OCI-LY3 (cell line): ENCODE measurements at regions not wholly inside any gene's neighbourhood (a gene's known extent, or its start where the extent isn't known, plus 50 kb on each side); places are given as distances from the start of the nearest gene placed in this dataset.

Experiments
- H2AFZ ChIP-seq: fragments of 200-600, 300-600 bp; shearing (Covaris generic); 2 replicates; pipeline ENCODE4 v1.6.0; 2014; ENCODE audit warnings: antibody characterized with exemption, low read depth, low read length
- H3K27ac ChIP-seq: fragments of 200-600, 300-600 bp; sonication (generic); 2 replicates; pipeline ENCODE4 v1.5.1; 2014; ENCODE audit warnings: mild to moderate bottlenecking, low read length, moderate library complexity, mixed read lengths
- H3K27me3 ChIP-seq: fragments of 200-600, 300-600 bp; sonication (generic); 2 replicates; pipeline ENCODE4 v1.6.1; 2014; ENCODE audit warnings: low read depth, low read length, mixed read lengths
- H3K36me3 ChIP-seq: fragments of 200-600, 300-600 bp; sonication (generic); replicated peaks from 2 replicates; pipeline ENCODE3; 2014; ENCODE audit warnings: low read depth, low read length, mixed read lengths
- H3K4me1 ChIP-seq: fragments of 300-600, 200-600 bp; sonication (generic); 2 replicates; pipeline ENCODE4 v1.6.1; 2014; ENCODE audit warnings: low read length, mixed read lengths
- H3K4me2 ChIP-seq: fragments of 200-600, 300-600 bp; sonication (generic); 2 replicates; pipeline ENCODE4 v1.6.1; 2014; ENCODE audit warnings: low read length, mixed read lengths
- H3K4me3 ChIP-seq: fragments of 300-600, 200-600 bp; sonication (generic); 2 replicates; pipeline ENCODE4 v1.5.1; 2014; ENCODE audit warnings: antibody characterized with exemption, mild to moderate bottlenecking, low read length, moderate library complexity
- H3K79me2 ChIP-seq: fragments of 300-600, 200-600 bp; shearing (Covaris generic); 2 replicates; pipeline ENCODE4 v1.6.1; 2014; ENCODE audit warnings: mild to moderate bottlenecking, low read length, mixed read lengths
- H3K9ac ChIP-seq: fragments of 300-600, 200-600 bp; shearing (Covaris generic); 2 replicates; pipeline ENCODE4 v1.6.0; 2014; ENCODE audit warnings: mild to moderate bottlenecking, low read length, moderate library complexity
- H3K9me3 ChIP-seq: fragments of 200-600, 300-600 bp; shearing (Covaris generic); 2 replicates; pipeline ENCODE4 v1.6.1; 2014; ENCODE audit warnings: low read length, mixed read lengths; ENCODE audit not compliant: insufficient read depth
- H4K20me1 ChIP-seq: fragments of 200-600, 300-600 bp; sonication (generic); 2 replicates; pipeline ENCODE4 v1.6.1; 2016; ENCODE audit warnings: low read length, mixed read lengths; ENCODE audit not compliant: insufficient read depth
- EZH2phosphoT487 ChIP-seq: fragments of 200-600 bp; shearing (Covaris generic); IDR thresholded peaks from 2 replicates; pipeline ENCODE4 v1.6.1; 2018; ENCODE audit warnings: antibody characterized with exemption, mixed run types, low read depth
- TF ChIP-seq, protein P1 (sequence below): fragments of 200-600, 300-600 bp; sonication (generic); IDR thresholded peaks from 2 replicates; pipeline ENCODE4 v1.5.1; 2014; ENCODE audit warnings: antibody characterized with exemption, low read length, low read depth

DNA sequence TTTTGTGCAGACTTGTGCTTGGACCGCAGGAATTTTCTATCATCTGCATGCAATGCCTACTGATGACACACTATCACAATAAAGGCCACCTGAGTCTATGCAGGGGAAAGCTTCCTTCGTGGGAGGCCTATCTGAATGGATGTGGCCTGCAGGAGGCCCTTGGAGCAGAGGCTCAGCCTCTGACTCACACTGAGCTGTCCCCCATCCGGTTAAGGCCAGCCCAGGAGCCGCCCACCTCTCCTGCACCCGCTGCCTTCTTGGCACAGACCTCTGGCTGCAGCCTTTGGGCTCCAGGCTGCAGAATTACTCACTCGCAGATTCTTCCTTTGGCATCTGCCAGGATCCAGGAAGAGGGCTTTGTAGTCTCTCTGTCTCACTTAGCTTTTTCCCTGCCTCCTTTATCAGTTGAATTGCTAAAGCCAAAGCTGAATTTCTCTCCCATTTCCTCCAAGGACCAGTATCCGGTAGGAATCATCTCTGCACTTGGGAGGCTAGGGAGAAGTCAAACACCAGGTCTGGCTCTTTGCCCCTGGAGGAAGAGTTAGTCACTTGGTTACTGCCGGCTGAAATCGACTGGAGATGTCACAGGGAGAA lies 65.1 kb upstream of the JUN start:
- no peaks in the 10 kb centered on the region for H3K4me1 ChIP-seq
- H3K36me3 ChIP-seq = no peaks in the 10 kb centered on the region
- H3K4me2 ChIP-seq = no peak overlapping the region
- H3K27ac ChIP-seq = no peak overlapping the region
- H2AFZ ChIP-seq = no peak overlapping the region
- no peak overlapping the region for H3K4me3 ChIP-seq
- H3K9ac ChIP-seq = no peak overlapping the region
- H3K79me2 ChIP-seq = no peaks in the 10 kb centered on the region
- no peaks in the 10 kb centered on the region for H4K20me1 ChIP-seq
- H3K27me3 ChIP-seq = no peaks in the 10 kb centered on the region
- TF ChIP-seq EZH2phosphoT487 = no peak
- TF ChIP-seq, protein P1, sequence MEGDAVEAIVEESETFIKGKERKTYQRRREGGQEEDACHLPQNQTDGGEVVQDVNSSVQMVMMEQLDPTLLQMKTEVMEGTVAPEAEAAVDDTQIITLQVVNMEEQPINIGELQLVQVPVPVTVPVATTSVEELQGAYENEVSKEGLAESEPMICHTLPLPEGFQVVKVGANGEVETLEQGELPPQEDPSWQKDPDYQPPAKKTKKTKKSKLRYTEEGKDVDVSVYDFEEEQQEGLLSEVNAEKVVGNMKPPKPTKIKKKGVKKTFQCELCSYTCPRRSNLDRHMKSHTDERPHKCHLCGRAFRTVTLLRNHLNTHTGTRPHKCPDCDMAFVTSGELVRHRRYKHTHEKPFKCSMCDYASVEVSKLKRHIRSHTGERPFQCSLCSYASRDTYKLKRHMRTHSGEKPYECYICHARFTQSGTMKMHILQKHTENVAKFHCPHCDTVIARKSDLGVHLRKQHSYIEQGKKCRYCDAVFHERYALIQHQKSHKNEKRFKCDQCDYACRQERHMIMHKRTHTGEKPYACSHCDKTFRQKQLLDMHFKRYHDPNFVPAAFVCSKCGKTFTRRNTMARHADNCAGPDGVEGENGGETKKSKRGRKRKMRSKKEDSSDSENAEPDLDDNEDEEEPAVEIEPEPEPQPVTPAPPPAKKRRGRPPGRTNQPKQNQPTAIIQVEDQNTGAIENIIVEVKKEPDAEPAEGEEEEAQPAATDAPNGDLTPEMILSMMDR = no peak
- no peaks in the 10 kb centered on the region for H3K9me3 ChIP-seq

DNA sequence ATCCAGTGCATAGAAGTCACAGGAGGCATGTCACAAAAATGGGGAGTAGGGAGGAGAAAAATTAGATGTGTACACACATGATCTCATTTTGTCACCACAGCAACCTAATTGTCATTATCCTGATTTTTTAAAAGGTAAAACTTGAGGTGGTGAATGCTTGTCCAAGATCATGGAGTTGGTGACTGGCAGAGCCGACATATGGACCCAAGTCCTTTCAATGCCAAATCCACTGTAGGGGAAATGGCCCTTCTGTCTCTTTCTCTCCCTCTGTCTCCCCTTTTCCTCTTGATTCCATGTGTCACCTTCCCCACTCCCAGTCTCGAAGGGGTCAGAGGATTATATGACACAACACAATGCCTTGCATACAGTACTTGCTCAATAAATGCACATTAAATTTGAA lies 65.7 kb upstream of the JUN start:
- Histone ChIP-seq H2AFZ (no peak overlapping the region), H3K79me2 (no peaks in the 10 kb centered on the region), H3K9ac (no peak overlapping the region), H3K4me2 (no peak overlapping the region), H3K4me3 (no peak overlapping the region), H3K4me1 (peaks cover 4% of the 10 kb centered on the region), H3K27me3 (no peaks in the 10 kb centered on the region), H3K9me3 (no peaks in the 10 kb centered on the region), H3K36me3 (no peaks in the 10 kb centered on the region), H4K20me1 (no peaks in the 10 kb centered on the region), H3K27ac (no peak overlapping the region)
- TF ChIP-seq, protein P1 = no peak
- no peak for TF ChIP-seq EZH2phosphoT487

DNA sequence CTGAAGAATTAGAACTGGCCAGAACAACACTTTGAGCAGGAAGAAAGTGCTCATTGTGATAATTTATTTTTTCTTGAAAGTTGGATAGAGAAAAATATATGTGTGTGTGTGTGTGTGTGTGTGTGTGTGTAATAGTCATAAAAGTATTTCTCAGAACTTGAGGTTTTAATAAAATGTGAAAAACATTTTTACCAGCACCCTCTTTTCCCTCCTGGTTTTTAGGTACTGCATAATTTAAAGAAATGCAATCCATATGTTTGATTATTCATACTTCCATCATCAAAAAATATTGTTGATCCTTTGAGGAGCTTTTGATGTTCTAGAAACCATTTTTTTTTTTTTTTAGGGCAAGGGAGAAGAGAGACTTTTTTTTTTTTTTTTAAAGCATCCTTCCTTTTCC lies 66.8 kb upstream of the JUN start:
- no peak overlapping the region for H3K9ac ChIP-seq
- H3K4me1 ChIP-seq = peaks cover 12% of the 10 kb centered on the region
- H3K4me2 ChIP-seq = no peak overlapping the region
- H3K9me3 ChIP-seq = no peaks in the 10 kb centered on the region
- H3K79me2 ChIP-seq = no peaks in the 10 kb centered on the region
- no peak overlapping the region for H3K27ac ChIP-seq
- H3K36me3 ChIP-seq = no peaks in the 10 kb centered on the region
- H4K20me1 ChIP-seq = no peaks in the 10 kb centered on the region
- TF ChIP-seq EZH2phosphoT487 = no peak
- TF ChIP-seq, protein P1 = no peak
- no peak overlapping the region for H2AFZ ChIP-seq
- H3K4me3 ChIP-seq = no peak overlapping the region
- H3K27me3 ChIP-seq = no peaks in the 10 kb centered on the region

DNA sequence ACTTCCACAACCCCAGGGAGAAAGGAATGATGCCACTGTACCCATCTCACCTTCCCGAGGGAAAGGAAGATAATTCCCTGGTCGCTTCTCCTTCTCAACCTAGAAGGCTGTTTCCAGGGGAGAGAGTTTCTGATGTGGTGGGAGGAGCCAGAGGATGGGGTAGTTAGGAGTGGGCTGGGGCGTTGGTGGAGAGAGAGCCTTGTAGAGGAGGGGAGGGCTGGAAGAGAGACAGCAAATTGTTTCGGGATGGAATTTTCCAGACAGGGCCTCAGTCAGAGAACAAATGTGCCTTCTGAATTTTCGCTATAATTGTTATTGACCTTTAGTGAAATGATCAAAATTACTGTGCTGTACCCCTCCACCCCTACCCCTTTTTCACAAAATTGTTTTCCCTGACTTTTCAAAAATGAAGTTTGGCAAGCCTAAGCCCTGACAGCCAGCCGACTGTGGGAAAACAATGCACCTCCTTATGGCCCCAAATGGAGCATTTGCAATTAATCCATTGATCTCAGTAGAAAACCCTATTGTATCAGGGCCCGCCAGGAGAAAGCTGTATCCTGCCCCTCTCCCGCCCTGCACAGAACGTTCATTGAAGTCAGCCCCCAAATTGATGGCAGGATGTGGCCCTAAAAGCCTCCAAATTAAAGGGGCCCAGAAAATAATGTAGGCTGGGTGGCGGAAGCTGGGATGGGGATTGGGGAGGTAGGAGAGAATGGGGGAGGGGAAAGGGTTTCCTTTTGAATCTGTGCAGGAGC lies 69.1 kb upstream of the JUN start:
- Histone ChIP-seq H3K27me3 (no peaks in the 10 kb centered on the region), H3K9me3 (no peaks in the 10 kb centered on the region), H3K4me2 (no peak overlapping the region), H3K27ac (no peak overlapping the region), H2AFZ (no peak overlapping the region), H4K20me1 (no peaks in the 10 kb centered on the region), H3K4me1 (peaks cover 19% of the 10 kb centered on the region), H3K9ac (no peak overlapping the region), H3K36me3 (no peaks in the 10 kb centered on the region), H3K4me3 (no peak overlapping the region), H3K79me2 (no peaks in the 10 kb centered on the region)
- TF ChIP-seq EZH2phosphoT487 = no peak
- TF ChIP-seq, protein P1 = no peak
